ENCODE measurements at regions not wholly inside any gene's neighbourhood (a gene's known extent, or its start where the extent isn't known, plus 50 kb on each side); places are given as distances from the start of the nearest gene placed in this dataset.

GRCh38 chr18:73045037-73045436, 177.2 kb upstream of the NETO1 start:
- no peak for DNase-seq (ENCODE audit: extremely low read depth, low read depth)
- TF ChIP-seq CTCF (IDR thresholded peaks at IDR 0.05; ENCODE audit: low read depth, low read length) = no peak

GRCh38 chr18:73043611-73044010, 175.8 kb upstream of the NETO1 start:
- no peak for TF ChIP-seq CTCF (IDR thresholded peaks at IDR 0.05; ENCODE audit: low read depth, low read length)
- no peak for DNase-seq (ENCODE audit: extremely low read depth, low read depth)

- TF ChIP-seq CTCF (IDR thresholded peaks at IDR 0.05; ENCODE audit: low read depth, low read length) = no peak
- no peak for DNase-seq (ENCODE audit: extremely low read depth, low read depth)
These were observed 175.4 kb upstream of the NETO1 start for GRCh38 chr18:73043211-73043610.

DNA sequence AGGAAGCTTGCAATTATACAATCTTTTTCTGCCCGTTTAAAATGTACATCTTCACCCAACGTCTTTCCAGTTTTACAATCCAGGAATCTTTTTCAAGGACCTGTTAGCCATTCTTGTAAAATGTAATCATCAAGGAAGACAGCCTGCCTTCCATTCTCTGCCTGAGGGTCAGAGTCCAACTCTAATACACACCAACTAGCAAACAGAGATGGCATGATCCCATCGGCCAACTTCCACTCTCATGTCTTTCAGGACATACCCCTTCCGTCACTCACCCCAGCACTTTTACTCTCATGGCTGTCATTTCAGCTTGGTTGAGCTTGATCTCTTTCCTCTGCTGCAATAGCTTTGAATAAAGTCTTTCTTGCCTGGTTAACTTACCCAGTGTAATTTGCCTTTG, 172.5 kb upstream of the NETO1 start:
- no peak for TF ChIP-seq CTCF (IDR thresholded peaks at IDR 0.05; ENCODE audit: low read depth, low read length)
- DNase-seq (ENCODE audit: extremely low read depth, low read depth) = no peak

DNA sequence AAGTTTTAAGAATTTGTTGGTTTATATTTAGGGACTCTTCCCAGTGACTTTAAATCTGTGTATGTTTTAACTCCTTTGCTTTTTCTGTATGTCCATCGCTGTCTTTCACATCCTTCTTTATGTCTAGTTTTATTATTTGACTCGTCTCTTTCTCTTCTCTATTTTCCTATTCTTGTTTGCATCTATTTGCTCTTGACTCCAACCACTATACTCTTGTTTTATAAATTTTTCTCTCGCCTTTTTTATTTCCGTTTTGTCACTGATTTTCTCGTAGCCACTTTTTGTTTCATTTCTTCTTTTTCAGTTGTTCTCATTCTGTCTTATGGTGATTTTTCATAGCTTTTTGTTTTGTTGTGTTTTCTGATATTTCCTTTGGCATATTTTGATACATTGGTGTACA, 170.5 kb upstream of the NETO1 start:
- no peak for DNase-seq (ENCODE audit: extremely low read depth, low read depth)
- no peak for TF ChIP-seq CTCF (IDR thresholded peaks at IDR 0.05; ENCODE audit: low read depth, low read length)

DNA sequence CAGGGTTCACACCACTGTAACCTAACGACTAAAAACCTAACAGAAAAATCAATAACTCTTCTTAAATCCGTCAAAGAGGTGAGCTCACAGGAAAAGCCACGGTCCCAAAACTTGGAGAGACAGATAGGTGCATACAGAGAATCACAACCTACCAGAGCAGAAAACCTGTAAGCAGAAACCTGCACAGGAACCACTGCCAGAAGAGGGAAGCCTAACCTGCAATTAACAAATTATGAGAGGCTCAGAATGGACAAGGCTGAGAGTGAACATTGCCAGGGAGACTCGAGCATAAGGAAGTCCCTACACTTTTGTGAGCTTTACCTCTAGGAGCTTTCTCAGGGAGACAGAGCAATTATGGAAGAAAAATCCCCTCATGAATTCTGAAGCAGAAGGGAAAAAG, 156.2 kb upstream of the NETO1 start:
- no peak for DNase-seq (ENCODE audit: extremely low read depth, low read depth)
- TF ChIP-seq CTCF (IDR thresholded peaks at IDR 0.05; ENCODE audit: low read depth, low read length) = no peak

GRCh38 chr18:73009691-73010090, 141.9 kb upstream of the NETO1 start:
- no peak for TF ChIP-seq CTCF (IDR thresholded peaks at IDR 0.05; ENCODE audit: low read depth, low read length)
- DNase-seq (ENCODE audit: extremely low read depth, low read depth) = no peak
